ENCODE measurements at regions not wholly inside any gene's neighbourhood (a gene's known extent, or its start where the extent isn't known, plus 50 kb on each side); places are given as distances from the start of the nearest gene placed in this dataset.

GRCh38 chr5:141784529-141784928 is 93.7 kb downstream of the PCDH1 start:
- H3K4me3 ChIP-seq, result no peak overlapping the region
- peak overlapping the region; percentile 28 to 64 for H3K27ac ChIP-seq
- WGBS, 10 experiments, result 35 to 100% (median 80%) methylated on average over 1 to 5 of the region's 5 CpGs; no CpG with 5 or more reads in 1 of the 10 experiments
- no peak for ATAC-seq (replicated peaks in 6 of 8)
- in situ Hi-C loops (cut with MboI; ENCODE audit: low pct_unique_long_range_greater_than_20kb in 2 of 9, low sequenced_read_pairs in 9 of 9, unreplicated experiment in 9 of 9), result no loop called here
- H3K4me1 ChIP-seq (replicated peaks in 1 of 2), result peaks cover 53 to 60% of the 10 kb centered on the region in 2 donors

DNA sequence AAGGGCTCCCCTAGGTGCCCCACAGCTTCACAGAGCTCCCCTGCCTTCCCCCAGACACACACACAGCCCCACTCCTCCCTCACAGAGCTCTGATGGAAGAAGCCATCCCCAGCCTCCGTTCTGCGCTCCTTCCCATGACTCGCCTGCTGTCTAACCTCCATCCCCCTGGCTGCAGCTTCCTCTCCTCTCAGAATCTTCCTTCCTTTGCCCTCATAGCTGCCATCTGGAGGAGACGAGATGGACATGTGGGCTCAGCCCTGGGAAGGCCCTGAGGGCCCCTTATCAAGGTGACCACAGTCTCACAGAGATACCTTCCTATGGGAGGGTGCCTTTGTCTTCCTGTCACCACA is 94.3 kb downstream of the PCDH1 start:
- in situ Hi-C loops (cut with MboI; ENCODE audit: low pct_unique_long_range_greater_than_20kb in 2 of 9, low sequenced_read_pairs in 9 of 9, unreplicated experiment in 9 of 9), result no loop called here
- 33 to 85% (median 60%) methylated on average over 1 to 4 of the region's 4 CpGs; no CpG with 5 or more reads in 7 of the 10 experiments for WGBS, 10 experiments

DNA sequence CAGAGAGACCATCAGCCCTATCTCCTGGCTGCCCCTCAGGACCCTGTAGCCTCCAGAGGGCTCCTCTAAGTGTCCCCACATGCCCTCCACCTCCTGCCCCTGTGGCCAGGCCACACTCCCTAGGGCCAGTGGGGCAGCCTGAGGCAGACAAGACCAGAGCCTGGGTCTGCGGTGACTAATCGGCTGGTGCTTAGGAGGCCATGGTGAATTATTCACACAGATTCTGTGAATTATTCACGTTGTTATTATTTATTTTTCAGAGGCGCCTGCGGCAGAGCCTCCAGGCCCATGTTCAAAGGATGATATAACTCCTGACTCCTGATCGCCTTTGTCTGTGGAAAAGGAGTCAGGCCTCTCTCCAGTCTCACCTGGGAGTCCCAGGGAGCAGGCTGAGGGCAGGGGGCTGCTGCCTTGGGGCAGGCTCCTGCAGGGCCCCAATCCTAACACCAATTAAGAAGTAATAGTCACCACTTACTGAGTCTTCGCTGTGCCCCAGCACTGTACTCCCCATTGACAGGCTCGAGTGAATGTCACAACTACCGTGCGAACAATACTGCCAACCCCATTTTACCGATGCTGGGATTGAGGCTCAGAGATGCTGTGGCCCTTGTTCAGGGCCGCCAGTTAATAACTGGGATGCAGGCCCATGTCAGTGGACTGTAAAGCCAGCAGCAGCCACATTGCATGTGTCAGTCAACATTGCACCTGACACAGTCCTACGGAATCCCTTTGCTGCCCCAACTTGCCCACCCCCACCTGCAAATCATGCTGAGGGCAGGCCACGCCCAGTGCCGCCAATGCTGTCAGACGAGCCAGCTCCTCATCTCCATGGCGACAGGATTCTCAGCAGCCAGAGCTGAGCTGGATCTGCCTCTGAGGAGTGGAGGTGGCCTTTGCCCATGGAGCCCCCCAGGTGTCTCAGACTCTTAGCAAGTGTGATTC is 94.9 kb downstream of the PCDH1 start:
- peak in 7 of 8 experiments; percentile 38 to 69 (median 66) for ATAC-seq (replicated peaks in 6 of 8)
- WGBS, 10 experiments, result 0 to 80% (median 62%) methylated on average over 1 to 5 of the region's 17 CpGs; no CpG with 5 or more reads in 4 of the 10 experiments
- in situ Hi-C loops (cut with MboI; ENCODE audit: low pct_unique_long_range_greater_than_20kb in 2 of 9, low sequenced_read_pairs in 9 of 9, unreplicated experiment in 9 of 9), result no loop called here
- H3K4me3 ChIP-seq, result no peak overlapping the region
- H3K4me1 ChIP-seq (replicated peaks in 1 of 2), result peaks cover 53 to 67% of the 10 kb centered on the region in 2 donors
- peak overlapping the region; percentile 29 to 64 for H3K27ac ChIP-seq

More for the DNA sequence above, 94.3 kb downstream of the PCDH1 start:
- Histone ChIP-seq H3K4me1 (replicated peaks in 1 of 2) (peaks cover 53 to 66% of the 10 kb centered on the region in 2 donors), H3K4me3 (no peak overlapping the region), H3K27ac (peak overlapping the region; percentile 29 to 64)
- ATAC-seq (replicated peaks in 6 of 8), result peak in 5 of 8 experiments; percentile 25 to 33 (median 30)

DNA sequence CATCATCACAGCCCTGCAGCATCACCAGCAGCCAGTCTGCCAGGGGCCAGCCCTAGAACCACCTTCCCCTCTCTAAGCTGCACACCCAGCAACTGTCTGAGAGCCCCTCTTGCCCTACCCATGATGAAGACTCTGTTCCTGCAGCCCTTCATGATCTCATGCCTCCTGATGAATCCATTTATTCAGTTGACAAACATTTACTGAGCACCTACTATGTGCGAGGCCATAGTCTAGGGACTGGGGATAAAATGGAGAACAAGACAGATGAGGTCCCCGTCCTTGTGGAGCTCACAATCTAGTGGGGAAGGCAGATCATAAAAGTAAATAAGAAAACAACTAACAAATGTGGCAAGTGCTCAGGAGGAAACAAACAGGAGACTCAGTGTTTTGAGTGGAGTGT is 96.3 kb downstream of the PCDH1 start:
- H3K4me1 ChIP-seq (replicated peaks in 1 of 2), result peaks cover 59 to 66% of the 10 kb centered on the region in 2 donors
- no peak overlapping the region for H3K27ac ChIP-seq
- no peak overlapping the region for H3K4me3 ChIP-seq
- in situ Hi-C loops (cut with MboI; ENCODE audit: low pct_unique_long_range_greater_than_20kb in 2 of 9, low sequenced_read_pairs in 9 of 9, unreplicated experiment in 9 of 9), result no loop called here
- WGBS, 10 experiments, result 40 to 100% (median 81%) methylated on average over 1 to 2 of the region's 2 CpGs; no CpG with 5 or more reads in 4 of the 10 experiments
- ATAC-seq (replicated peaks in 6 of 8), result no peak

GRCh38 chr5:141780952-141781781 is 97.0 kb downstream of the PCDH1 start:
- H3K27ac ChIP-seq, result peak overlapping the region; percentile 51 to 66
- no peak overlapping the region for H3K4me3 ChIP-seq
- H3K4me1 ChIP-seq (replicated peaks in 1 of 2), result peaks cover 59 to 66% of the 10 kb centered on the region in 2 donors
- in situ Hi-C loops (cut with MboI; ENCODE audit: low pct_unique_long_range_greater_than_20kb in 2 of 9, low sequenced_read_pairs in 9 of 9, unreplicated experiment in 9 of 9), result no loop called here
- 27 to 93% (median 50%) methylated on average over 2 to 8 of the region's 13 CpGs; no CpG with 5 or more reads in 2 of the 10 experiments for WGBS, 10 experiments
- ATAC-seq (replicated peaks in 6 of 8), result no peak

- in situ Hi-C loops (cut with MboI; ENCODE audit: low pct_unique_long_range_greater_than_20kb in 2 of 9, low sequenced_read_pairs in 9 of 9, unreplicated experiment in 9 of 9), result no loop called here
- Histone ChIP-seq H3K4me1 (replicated peaks in 1 of 2) (peaks cover 59 to 66% of the 10 kb centered on the region in 2 donors), H3K27ac (peak overlapping the region; percentile 51 to 66), H3K4me3 (no peak overlapping the region)
- WGBS, 10 experiments, result 0 to 46% (median 33%) methylated on average over 1 to 3 of the region's 10 CpGs; no CpG with 5 or more reads in 7 of the 10 experiments
- ATAC-seq (replicated peaks in 6 of 8), result no peak
Observed at GRCh38 chr5:141780240-141780951, 97.8 kb downstream of the PCDH1 start.

DNA sequence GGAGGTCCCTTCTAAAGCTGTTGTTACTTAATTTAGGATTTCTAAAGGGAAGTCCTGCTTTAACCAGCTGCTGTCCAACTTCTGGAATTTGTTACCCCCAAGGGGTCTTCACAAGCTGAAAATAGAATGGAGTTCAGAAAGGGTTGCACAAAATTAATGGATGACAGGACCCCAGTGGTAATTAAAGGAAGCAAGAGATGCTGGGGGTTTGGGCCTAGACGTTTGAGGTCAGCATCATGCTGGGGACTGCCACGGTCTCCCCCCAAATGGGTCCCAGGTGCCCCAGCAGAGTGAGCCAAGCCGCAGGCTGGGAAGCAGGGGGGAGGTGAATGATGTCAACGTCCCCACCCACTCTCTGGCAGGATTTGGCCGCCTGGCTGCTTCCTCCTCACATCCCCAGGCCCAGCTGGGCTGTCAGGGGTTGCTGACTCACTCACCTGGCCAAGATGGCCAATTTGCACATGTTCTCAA is 97.5 kb upstream of the ARAP3 start:
- WGBS, 10 experiments, result 12 to 23% (median 18%) methylated on average over 1 to 5 of the region's 5 CpGs; no CpG with 5 or more reads in 6 of the 10 experiments
- peak overlapping the region; percentile 51 to 66 for H3K27ac ChIP-seq
- peaks cover 56 to 63% of the 10 kb centered on the region in 2 donors for H3K4me1 ChIP-seq (replicated peaks in 1 of 2)
- no peak overlapping the region for H3K4me3 ChIP-seq
- in situ Hi-C loops (cut with MboI; ENCODE audit: low pct_unique_long_range_greater_than_20kb in 2 of 9, low sequenced_read_pairs in 9 of 9, unreplicated experiment in 9 of 9), result no loop called here
- ATAC-seq (replicated peaks in 6 of 8), result peak in 7 of 8 experiments; percentile 23 to 56 (median 43)

DNA sequence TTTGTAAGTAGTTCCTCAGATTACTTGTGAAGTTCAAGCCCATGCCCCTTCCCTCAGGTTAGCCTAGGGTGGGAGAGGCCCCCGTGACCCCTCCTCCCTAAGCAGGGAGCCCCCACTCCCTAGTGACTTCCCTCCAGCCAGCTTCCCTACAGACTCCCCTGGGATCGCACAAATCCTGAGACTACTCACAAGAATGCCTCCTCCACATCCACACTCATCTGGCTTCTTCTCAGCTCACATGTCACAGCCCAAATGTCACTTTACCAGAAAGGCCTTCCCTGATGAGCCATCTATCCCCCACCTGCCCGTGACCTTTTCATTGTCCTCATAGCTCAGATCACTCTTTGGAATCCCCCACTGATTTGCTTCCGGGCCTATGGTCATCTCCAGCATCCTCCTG is 96.7 kb upstream of the ARAP3 start:
- in situ Hi-C loops (cut with MboI; ENCODE audit: low pct_unique_long_range_greater_than_20kb in 2 of 9, low sequenced_read_pairs in 9 of 9, unreplicated experiment in 9 of 9), result no loop called here
- H3K4me1 ChIP-seq (replicated peaks in 1 of 2), result peaks cover 49 to 54% of the 10 kb centered on the region in 2 donors
- H3K27ac ChIP-seq, result peak overlapping the region in 1 of 2 donors; percentile 51
- WGBS, 10 experiments, result 20 to 100% (median 65%) methylated on average over 1 to 3 of the region's 4 CpGs; no CpG with 5 or more reads in 2 of the 10 experiments
- ATAC-seq (replicated peaks in 6 of 8), result peak in 2 of 8 experiments; percentile 1
- H3K4me3 ChIP-seq, result no peak overlapping the region

DNA sequence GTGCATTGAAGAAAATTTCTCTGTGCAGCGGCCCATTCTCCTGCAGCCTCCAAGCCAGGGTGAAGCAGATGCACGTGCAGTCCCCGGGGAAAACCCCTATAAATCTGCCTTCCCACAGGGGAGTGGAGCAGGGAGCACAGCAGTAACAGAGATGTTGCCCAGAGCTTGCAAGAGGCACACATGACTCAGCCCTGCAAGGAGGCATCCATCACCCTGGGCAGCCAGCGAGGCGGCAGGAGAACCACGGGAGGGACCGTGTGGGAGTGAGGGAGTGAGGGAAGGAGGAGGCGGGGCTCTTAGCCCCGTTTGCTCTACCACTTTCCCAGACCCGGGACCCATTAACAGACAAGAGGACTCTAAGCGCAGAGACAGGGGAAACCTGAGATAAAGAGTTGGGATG is 96.2 kb upstream of the ARAP3 start:
- WGBS, 10 experiments, result 26 to 27% (median 27%) methylated on average over 2 to 10 of the region's 11 CpGs; no CpG with 5 or more reads in 7 of the 10 experiments
- peak; percentile 44 to 98 (median 96) for ATAC-seq (replicated peaks in 6 of 8)
- in situ Hi-C loops (cut with MboI; ENCODE audit: low pct_unique_long_range_greater_than_20kb in 2 of 9, low sequenced_read_pairs in 9 of 9, unreplicated experiment in 9 of 9), result no loop called here
- no peak overlapping the region for H3K4me3 ChIP-seq
- H3K4me1 ChIP-seq (replicated peaks in 1 of 2), result peaks cover 44 to 49% of the 10 kb centered on the region in 2 donors
- H3K27ac ChIP-seq, result peak overlapping the region; percentile 59 to 79

GRCh38 chr5:141777711-141778110 is 95.7 kb upstream of the ARAP3 start:
- peak in 3 of 8 experiments; percentile 2 to 13 (median 5) for ATAC-seq (replicated peaks in 6 of 8)
- in situ Hi-C loops (cut with MboI; ENCODE audit: low pct_unique_long_range_greater_than_20kb in 2 of 9, low sequenced_read_pairs in 9 of 9, unreplicated experiment in 9 of 9), result no loop called here
- Histone ChIP-seq H3K27ac (peak overlapping the region; percentile 59 to 79), H3K4me1 (replicated peaks in 1 of 2) (peaks cover 40 to 44% of the 10 kb centered on the region in 2 donors), H3K4me3 (no peak overlapping the region)
- 0 to 54% (median 43%) methylated on average over 1 to 2 of the region's 2 CpGs; no CpG with 5 or more reads in 5 of the 10 experiments for WGBS, 10 experiments

GRCh38 chr5:141777130-141777529 is 95.1 kb upstream of the ARAP3 start:
- 0 to 100% (median 57%) methylated on average over 1 to 3 of the region's 3 CpGs; no CpG with 5 or more reads in 2 of the 10 experiments for WGBS, 10 experiments
- ATAC-seq (replicated peaks in 6 of 8), result no peak
- in situ Hi-C loops (cut with MboI; ENCODE audit: low pct_unique_long_range_greater_than_20kb in 2 of 9, low sequenced_read_pairs in 9 of 9, unreplicated experiment in 9 of 9), result no loop called here
- no peak overlapping the region for H3K27ac ChIP-seq
- H3K4me3 ChIP-seq, result no peak overlapping the region
- H3K4me1 ChIP-seq (replicated peaks in 1 of 2), result peaks cover 42 to 47% of the 10 kb centered on the region in 2 donors

All from motor neuron (in vitro differentiated cells).